Right renal pelvis (tissue), 4 donors: ENCODE measurements at regions not wholly inside any gene's neighbourhood (a gene's known extent, or its start where the extent isn't known, plus 50 kb on each side); places are given as distances from the start of the nearest gene placed in this dataset.

Source experiments
- DNase-seq, 4 donors: peaks; one replicate each; pipeline ENCODE4 v3.0.0-alpha.2; 2013; ENCODE audit warnings: low read depth in 4 of 4, low spot score in 3 of 4, missing footprints in 1 of 4

- no peak for DNase-seq
Observed at GRCh38 chr6:99091985-99092384, 144.2 kb upstream of the FBXL4 start.

GRCh38 chr6:99080191-99080590 lies 132.4 kb upstream of the FBXL4 start:
- DNase-seq: no peak

- DNase-seq: no peak
Observed at GRCh38 chr6:99079058-99079457, 131.3 kb upstream of the FBXL4 start.

GRCh38 chr6:99073223-99073622 lies 125.5 kb upstream of the FBXL4 start:
- DNase-seq: no peak

GRCh38 chr6:99066044-99066443 lies 118.3 kb upstream of the FBXL4 start:
- DNase-seq: no peak

GRCh38 chr6:99064834-99065233 lies 117.1 kb upstream of the FBXL4 start:
- no peak for DNase-seq

- no peak for DNase-seq
Observed at GRCh38 chr6:99036672-99037071, 88.9 kb upstream of the FBXL4 start.

GRCh38 chr6:99032396-99032795 lies 84.7 kb upstream of the FBXL4 start:
- DNase-seq: no peak

GRCh38 chr6:99031957-99032356 lies 84.2 kb upstream of the FBXL4 start:
- no peak for DNase-seq

- DNase-seq: no peak
Observed at GRCh38 chr6:99030915-99031314, 83.2 kb upstream of the FBXL4 start.

- no peak for DNase-seq
Observed at GRCh38 chr6:99026135-99026534, 78.4 kb upstream of the FBXL4 start.

- no peak for DNase-seq
Observed at GRCh38 chr6:99024089-99024488, 76.3 kb upstream of the FBXL4 start.

- DNase-seq: no peak
Observed at GRCh38 chr6:99022039-99022609, 74.4 kb upstream of the FBXL4 start.

- no peak for DNase-seq
Observed at GRCh38 chr6:99019381-99019780, 71.6 kb upstream of the FBXL4 start.

- DNase-seq: no peak
Observed at GRCh38 chr6:99017150-99017549, 69.4 kb upstream of the FBXL4 start.

- no peak for DNase-seq
Observed at GRCh38 chr6:99016355-99016754, 68.6 kb upstream of the FBXL4 start.

- DNase-seq: no peak
Observed at GRCh38 chr6:99014061-99014460, 66.3 kb upstream of the FBXL4 start.

GRCh38 chr6:99013661-99014060 lies 65.9 kb upstream of the FBXL4 start:
- no peak for DNase-seq

GRCh38 chr6:99013145-99013544 lies 65.4 kb upstream of the FBXL4 start:
- no peak for DNase-seq

GRCh38 chr6:99011151-99011550 lies 63.4 kb upstream of the FBXL4 start:
- DNase-seq: no peak

- no peak for DNase-seq
Observed at GRCh38 chr6:99002831-99003230, 55.1 kb upstream of the FBXL4 start.

GRCh38 chr6:98998103-98998502 lies 50.4 kb upstream of the FBXL4 start:
- DNase-seq: no peak
